Mesendoderm (in vitro differentiated cells): ENCODE measurements at regions not wholly inside any gene's neighbourhood (a gene's known extent, or its start where the extent isn't known, plus 50 kb on each side); places are given as distances from the start of the nearest gene placed in this dataset.
"Not testable (repeated sequence)": the region's sequence is repeated elsewhere in the genome, so short reads cannot be mapped to it uniquely, and the experiment has no call there.

Experiments
- DNase-seq: peaks from one replicate; pipeline ENCODE4 v3.0.0; 2013
- H2AK5ac ChIP-seq: 2 replicates; pipeline ENCODE4 v1.6.1; 2013; ENCODE audit warnings: low read length, inconsistent platforms
- H2BK120ac ChIP-seq: 2 replicates; pipeline ENCODE4 v1.6.1; 2013; ENCODE audit warnings: low read depth, mild to moderate bottlenecking, low read length, moderate library complexity, mixed read lengths
- H2BK15ac ChIP-seq: replicated peaks from 2 replicates; pipeline ENCODE4 v1.6.1; 2013; ENCODE audit warnings: low read depth, mild to moderate bottlenecking, moderate library complexity
- H2BK5ac ChIP-seq: 2 replicates; pipeline ENCODE4 v1.6.1; 2013; ENCODE audit warnings: low read length, inconsistent platforms
- H3K18ac ChIP-seq: 2 replicates; pipeline ENCODE4 v1.6.1; 2013; ENCODE audit warnings: mild to moderate bottlenecking, low read length, mixed read lengths
- H3K23ac ChIP-seq: one replicate; pipeline ENCODE4 v1.6.1; 2013; ENCODE audit warnings: low read length
- H3K27ac ChIP-seq: 2 replicates; pipeline ENCODE4 v1.5.1; 2013; ENCODE audit warnings: low read depth, mild to moderate bottlenecking, inconsistent platforms, low read length, moderate library complexity
- H3K27me3 ChIP-seq: 2 replicates; pipeline ENCODE4 v1.6.1; 2013; ENCODE audit warnings: low read length, control low read depth, mild to moderate bottlenecking, inconsistent platforms; ENCODE audit not compliant: insufficient read depth, poor library complexity
- H3K36me3 ChIP-seq: 2 replicates; pipeline ENCODE4 v1.6.1; 2013; ENCODE audit warnings: low read length, inconsistent platforms; ENCODE audit not compliant: control insufficient read depth, insufficient read depth
- H3K4ac ChIP-seq: one replicate; pipeline ENCODE4 v1.6.1; 2013; ENCODE audit warnings: low read depth, mild to moderate bottlenecking, low read length, moderate library complexity
- H3K4me1 ChIP-seq: 2 replicates; pipeline ENCODE4 v1.6.1; 2013; ENCODE audit warnings: low read depth, low read length, inconsistent platforms; ENCODE audit not compliant: control insufficient read depth
- H3K4me2 ChIP-seq: 2 replicates; pipeline ENCODE4 v1.6.1; 2013; ENCODE audit warnings: low read length
- H3K4me3 ChIP-seq: 2 replicates; pipeline ENCODE4 v1.5.1; 2013; ENCODE audit warnings: mild to moderate bottlenecking, low read length
- H3K56ac ChIP-seq: one replicate; pipeline ENCODE4 v1.6.1; 2013; ENCODE audit warnings: low read length
- H3K79me1 ChIP-seq: 2 replicates; pipeline ENCODE4 v1.6.1; 2013; ENCODE audit warnings: low read length, inconsistent platforms
- H3K79me2 ChIP-seq: 2 replicates; pipeline ENCODE4 v1.6.1; 2013; ENCODE audit warnings: mild to moderate bottlenecking, low read length; ENCODE audit not compliant: control insufficient read depth, insufficient read depth
- H3K9ac ChIP-seq: 2 replicates; pipeline ENCODE4 v1.6.1; 2013; ENCODE audit warnings: low read length, inconsistent platforms
- H4K5ac ChIP-seq: one replicate; pipeline ENCODE4 v1.6.1; 2013; ENCODE audit warnings: low read length
- H4K8ac ChIP-seq: one replicate; pipeline ENCODE4 v1.6.1; 2013; ENCODE audit warnings: low read depth, mild to moderate bottlenecking, control low read depth, low read length, moderate library complexity
- WGBS: extraction: QIAGEN DNeasy Blood & Tissue Kit; methylation state at CpG from one replicate; pipeline ENCODE4 v1.1.7; 2013; ENCODE audit warnings: low lambda C conversion rate, missing lambda C conversion rate; ENCODE audit not compliant: insufficient coverage; ENCODE audit errors: extremely low coverage; 5-methylcytosine and 5-hydroxymethylcytosine counted together

DNA sequence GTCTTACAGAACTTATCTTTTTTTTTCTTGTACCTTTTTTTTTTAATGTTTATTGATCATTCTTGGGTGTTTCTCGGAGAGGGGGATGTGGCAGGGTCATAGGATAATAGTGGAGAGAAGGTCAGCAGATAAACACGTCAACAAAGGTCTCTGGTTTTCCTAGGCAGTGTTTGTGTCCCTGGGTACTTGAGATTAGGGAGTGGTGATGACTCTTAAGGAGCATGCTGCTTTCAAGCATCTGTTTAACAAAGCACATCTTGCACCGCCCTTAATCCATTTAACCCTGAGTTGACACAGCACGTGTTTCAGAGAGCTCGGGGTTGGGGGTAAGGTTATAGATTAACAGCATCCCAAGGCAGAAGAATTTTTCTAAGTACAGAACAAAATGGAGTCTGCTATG, 345.9 kb downstream of the TUBA3C start:
- H3K9ac ChIP-seq, H3K79me2 ChIP-seq, H3K4ac ChIP-seq, H2BK120ac ChIP-seq, H3K36me3 ChIP-seq, H4K5ac ChIP-seq, H2BK5ac ChIP-seq, H3K4me2 ChIP-seq, H3K23ac ChIP-seq, H3K79me1 ChIP-seq, H4K8ac ChIP-seq, DNase-seq, H3K56ac ChIP-seq, H3K27me3 ChIP-seq, H2AK5ac ChIP-seq, H3K4me3 ChIP-seq, H3K18ac ChIP-seq, H3K4me1 ChIP-seq, H2BK15ac ChIP-seq, H3K27ac ChIP-seq: not testable (repeated sequence)
- WGBS: no CpG with 5 or more reads among the region's 5 CpGs

DNA sequence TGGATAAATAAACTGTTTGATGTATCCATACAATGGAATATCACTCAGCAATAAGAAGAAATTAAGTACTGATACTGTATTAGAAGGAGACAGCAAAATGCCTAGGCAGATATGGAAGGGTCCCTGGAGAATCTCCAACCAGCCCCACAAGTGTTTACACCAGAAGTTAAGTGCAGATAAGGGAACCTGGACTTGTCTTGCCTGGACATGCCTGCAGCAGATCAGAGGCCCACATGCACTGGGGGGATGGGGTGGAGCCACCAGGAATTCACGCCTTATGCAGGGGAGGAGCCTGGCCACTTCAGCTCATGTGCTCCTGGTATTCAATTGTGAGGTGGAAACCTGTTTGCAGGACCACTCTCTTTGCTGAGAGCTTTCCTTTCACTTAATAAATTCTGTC, 356.9 kb downstream of the TUBA3C start:
- no CpG with 5 or more reads among the region's 1 CpG for WGBS
- H3K9ac ChIP-seq, H3K79me2 ChIP-seq, H3K27me3 ChIP-seq, H3K36me3 ChIP-seq, H2BK120ac ChIP-seq, H4K8ac ChIP-seq, H2BK15ac ChIP-seq, H2BK5ac ChIP-seq, DNase-seq, H3K56ac ChIP-seq, H4K5ac ChIP-seq, H3K4ac ChIP-seq, H2AK5ac ChIP-seq, H3K4me1 ChIP-seq, H3K79me1 ChIP-seq, H3K27ac ChIP-seq, H3K4me2 ChIP-seq, H3K23ac ChIP-seq, H3K18ac ChIP-seq, H3K4me3 ChIP-seq: not testable (repeated sequence)

DNA sequence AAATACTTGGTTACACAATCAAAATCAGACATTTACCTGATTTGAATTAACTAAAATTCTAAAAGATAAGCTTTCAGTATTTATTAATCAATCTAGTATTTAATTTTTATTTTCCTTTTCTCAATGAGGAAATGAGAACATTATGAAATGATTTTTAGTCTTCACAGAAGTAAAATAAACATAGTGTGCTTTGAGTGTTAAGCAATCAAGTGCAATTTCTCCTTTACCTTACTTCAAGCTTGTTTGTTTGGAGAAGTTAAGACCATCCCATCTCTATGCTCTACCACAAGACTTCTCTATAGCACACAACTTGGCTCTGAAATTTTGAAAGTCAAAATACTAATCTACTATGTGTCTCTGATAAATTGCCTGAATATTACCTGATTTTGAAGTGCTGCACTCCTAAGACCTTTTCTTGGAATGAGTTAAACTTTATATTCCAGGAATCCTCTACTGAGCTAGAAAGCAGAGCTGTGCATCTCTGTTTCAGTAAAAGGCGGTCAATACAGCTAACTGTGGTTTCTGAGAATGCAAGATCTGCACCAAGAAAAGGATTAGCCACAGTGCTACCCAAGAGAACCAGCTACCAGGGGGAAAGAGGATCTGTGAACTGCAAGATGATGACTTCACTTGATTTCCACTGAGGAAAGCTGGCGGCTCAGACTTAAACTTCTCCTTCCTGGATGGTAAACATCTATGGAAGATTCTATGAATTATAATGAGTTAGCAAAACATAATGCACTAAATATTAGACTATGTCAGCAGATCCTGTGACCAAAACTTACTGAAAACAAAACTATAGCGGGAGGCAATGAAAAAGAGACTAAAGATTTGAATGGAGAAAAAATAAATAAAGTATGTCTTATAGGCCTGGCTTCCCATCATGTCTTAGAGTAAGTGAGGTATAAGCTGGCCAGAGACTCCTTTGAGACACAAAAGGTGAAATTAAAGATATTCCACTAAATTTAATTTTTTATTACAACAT, 358.7 kb downstream of the TUBA3C start:
- not testable (repeated sequence) for H3K79me1 ChIP-seq, H3K79me2 ChIP-seq, H3K4me2 ChIP-seq, H3K56ac ChIP-seq, H3K23ac ChIP-seq, H3K9ac ChIP-seq, H2AK5ac ChIP-seq, H3K27ac ChIP-seq, H2BK120ac ChIP-seq, H4K5ac ChIP-seq, H3K36me3 ChIP-seq, H2BK15ac ChIP-seq, H2BK5ac ChIP-seq, H3K18ac ChIP-seq, H3K4me3 ChIP-seq, H3K4ac ChIP-seq, H4K8ac ChIP-seq, H3K4me1 ChIP-seq, DNase-seq, H3K27me3 ChIP-seq
- no CpG with 5 or more reads among the region's 3 CpGs for WGBS

DNA sequence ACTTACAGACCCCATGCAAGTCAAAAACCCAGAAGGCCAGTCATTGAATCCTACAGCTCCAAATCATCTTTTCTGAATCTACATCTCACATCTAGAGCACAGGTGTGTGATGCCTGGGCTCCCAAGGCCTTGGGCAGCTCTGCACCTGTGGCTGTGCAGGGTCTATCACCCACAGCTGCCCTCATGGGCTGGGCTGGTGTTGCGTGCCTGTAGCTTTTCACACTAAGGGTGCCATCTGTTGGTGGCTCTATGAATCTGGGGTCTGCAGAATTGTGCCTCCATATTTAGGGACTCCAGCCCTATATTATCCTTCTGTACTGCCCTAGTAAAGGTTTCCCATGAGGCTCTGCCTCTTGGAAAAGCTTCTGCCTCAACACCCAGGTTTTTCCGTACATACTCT, 407.6 kb downstream of the TUBA3C start:
- not testable (repeated sequence) for H3K4me3 ChIP-seq, H3K56ac ChIP-seq, H3K9ac ChIP-seq, H3K27ac ChIP-seq, H3K4me1 ChIP-seq, H2BK5ac ChIP-seq, H2BK120ac ChIP-seq, H4K8ac ChIP-seq, H3K23ac ChIP-seq, H3K18ac ChIP-seq, H2AK5ac ChIP-seq, H3K79me1 ChIP-seq, DNase-seq, H2BK15ac ChIP-seq, H3K79me2 ChIP-seq, H3K4ac ChIP-seq, H3K36me3 ChIP-seq, H3K27me3 ChIP-seq, H4K5ac ChIP-seq, H3K4me2 ChIP-seq
- no CpG with 5 or more reads among the region's 2 CpGs for whole genome bisulfite sequencing

DNA sequence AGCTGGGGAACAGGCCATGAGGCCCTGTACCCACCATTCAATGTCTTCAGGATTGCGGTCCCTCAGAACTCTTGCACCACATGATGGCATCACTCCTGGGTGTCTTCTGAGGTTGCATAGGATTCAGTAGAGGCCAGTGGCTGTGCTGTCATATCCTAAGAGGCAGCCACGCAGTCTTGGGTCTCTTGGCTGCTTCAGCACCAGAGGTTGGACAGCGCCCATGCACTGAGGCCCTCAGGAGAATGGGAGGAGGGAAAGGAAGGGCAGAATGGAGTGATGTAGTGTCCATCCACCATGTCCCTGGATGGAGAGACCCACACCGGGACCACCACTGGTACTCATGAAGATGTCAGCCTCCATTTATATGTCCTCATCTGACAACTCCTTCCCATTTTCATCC, 439.9 kb downstream of the TUBA3C start:
- H4K8ac ChIP-seq, H2BK120ac ChIP-seq, H3K27ac ChIP-seq, H3K4me3 ChIP-seq, H3K79me1 ChIP-seq, H3K56ac ChIP-seq, H2AK5ac ChIP-seq, H3K79me2 ChIP-seq, H3K18ac ChIP-seq, H3K36me3 ChIP-seq, H4K5ac ChIP-seq, H3K4ac ChIP-seq, H3K23ac ChIP-seq, H3K9ac ChIP-seq, H2BK15ac ChIP-seq, H3K4me1 ChIP-seq, H3K27me3 ChIP-seq, H2BK5ac ChIP-seq, DNase-seq, H3K4me2 ChIP-seq: not testable (repeated sequence)
- no CpG with 5 or more reads among the region's 4 CpGs for WGBS

DNA sequence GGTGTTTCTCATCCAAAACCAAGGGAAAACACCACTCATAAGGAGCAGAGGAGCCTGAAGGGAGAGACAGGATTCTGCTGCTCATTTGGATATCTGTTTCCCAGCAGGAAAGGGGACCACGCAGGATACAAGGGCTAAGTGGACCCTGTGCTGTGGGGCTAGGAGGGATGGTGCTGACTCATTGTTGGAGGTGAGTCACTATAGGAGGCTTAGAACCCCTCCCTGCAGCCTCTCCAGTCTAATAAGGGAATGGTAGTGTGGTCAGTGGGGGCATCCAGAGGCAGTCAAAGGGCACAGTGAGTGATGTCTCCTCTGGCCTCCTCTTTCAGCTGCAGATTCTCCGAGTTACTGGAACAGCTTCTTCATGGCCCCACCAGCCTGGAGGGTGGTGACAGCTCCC, 442.3 kb downstream of the TUBA3C start:
- H2BK5ac ChIP-seq: no peak overlapping the region
- H2BK15ac ChIP-seq: no peak overlapping the region
- WGBS: no CpG with 5 or more reads among the region's 2 CpGs

More for the DNA sequence above, 442.3 kb downstream of the TUBA3C start:
- Histone ChIP-seq H4K5ac (no peak overlapping the region), H3K4me2 (no peak overlapping the region), H3K79me1 (no peaks in the 10 kb centered on the region), H3K36me3 (no peaks in the 10 kb centered on the region), H4K8ac (no peak overlapping the region), H3K4me3 (no peak overlapping the region), H3K23ac (no peak overlapping the region), H3K4ac (no peak overlapping the region), H3K27me3 (no peaks in the 10 kb centered on the region), H3K9ac (no peak overlapping the region), H3K4me1 (no peaks in the 10 kb centered on the region), H2AK5ac (no peak overlapping the region), H3K79me2 (no peaks in the 10 kb centered on the region), H2BK120ac (no peak overlapping the region), H3K18ac (no peak overlapping the region), H3K56ac (no peak overlapping the region), H3K27ac (no peak overlapping the region)
- no peak for DNase-seq
